HepG2 (cell line): ENCODE measurements at regions not wholly inside any gene's neighbourhood (a gene's known extent, or its start where the extent isn't known, plus 50 kb on each side); places are given as distances from the start of the nearest gene placed in this dataset.

Experiments
- AGO2 ChIP-seq: fragments of 200-400 bp; formaldehyde crosslinking; optimal IDR thresholded peaks from 2 replicates; pipeline ENCODE3; 2017; ENCODE audit warnings: mild to moderate bottlenecking, low read depth, low read length, moderate library complexity
- ARID5B ChIP-seq: IDR thresholded peaks from 2 replicates; pipeline ENCODE4 v1.4.0; 2020; ENCODE audit warnings: mild to moderate bottlenecking, missing genetic modification reagents
- CSRNP1 ChIP-seq: sonication (generic); formaldehyde crosslinking; IDR thresholded peaks from 2 replicates; pipeline ENCODE4 v1.8.1; 2023; ENCODE audit warnings: mild to moderate bottlenecking, missing genetic modification reagents
- HINFP ChIP-seq: sonication (generic); formaldehyde crosslinking; IDR thresholded peaks from 2 replicates; pipeline ENCODE4 v1.4.0; 2020; ENCODE audit warnings: low read depth, mild to moderate bottlenecking, missing genetic modification reagents
- SATB2 ChIP-seq: sonication (generic); formaldehyde crosslinking; IDR thresholded peaks from 2 replicates; pipeline ENCODE4 v1.5.0; 2020; ENCODE audit warnings: missing genetic modification reagents
- SOX6 ChIP-seq, 2 experiments: fragments of 450-650 bp in 1 of 2; sonication (generic) in 1 of 2; formaldehyde crosslinking in 1 of 2; IDR thresholded peaks; 2 replicates each; pipeline versions ENCODE4 v1.4.0 to v1.6.1; 2017 to 2020; ENCODE audit warnings: antibody characterized with exemption in 1 of 2, mild to moderate bottlenecking in 1 of 2, missing genetic modification reagents in 1 of 2
- SSRP1 ChIP-seq: IDR thresholded peaks from 2 replicates; pipeline ENCODE4 v1.6.1; 2016; ENCODE audit warnings: control low read depth
- ZBED4 ChIP-seq: sonication (generic); formaldehyde crosslinking; IDR thresholded peaks from 2 replicates; pipeline ENCODE4 v1.4.0; 2020; ENCODE audit warnings: missing genetic modification reagents, borderline replicate concordance
- ZBTB25 ChIP-seq: IDR thresholded peaks from 2 replicates; pipeline ENCODE4 v1.6.1; 2018; ENCODE audit warnings: missing genetic modification reagents
- ZFP41 ChIP-seq: sonication (generic); formaldehyde crosslinking; IDR thresholded peaks from 2 replicates; pipeline ENCODE4 v1.4.0; 2020; ENCODE audit warnings: mild to moderate bottlenecking, missing genetic modification reagents, borderline replicate concordance
- ZGPAT ChIP-seq: IDR thresholded peaks from 2 replicates; pipeline ENCODE4 v1.6.1; 2016; ENCODE audit warnings: mild to moderate bottlenecking
- ZNF350 ChIP-seq: sonication (generic); formaldehyde crosslinking; IDR thresholded peaks from 2 replicates; pipeline ENCODE4 v1.4.0; 2020; ENCODE audit warnings: mild to moderate bottlenecking, low read depth, missing genetic modification reagents, borderline replicate concordance
- ZNF510 ChIP-seq: sonication (generic); formaldehyde crosslinking; IDR thresholded peaks from 2 replicates; pipeline ENCODE4 v1.4.0; 2020; ENCODE audit warnings: low read depth, mild to moderate bottlenecking, missing genetic modification reagents
- ZNF740 ChIP-seq: sonication (generic); formaldehyde crosslinking; IDR thresholded peaks from 2 replicates; pipeline ENCODE4 v1.4.0; 2020; ENCODE audit warnings: missing genetic modification reagents
- ZNF768 ChIP-seq: sonication (generic); formaldehyde crosslinking; IDR thresholded peaks from 2 replicates; pipeline ENCODE4 v1.4.0; 2020; ENCODE audit warnings: missing genetic modification reagents

- TF ChIP-seq HINFP (CRISPR knock-in tag) (no peak), CSRNP1 (no peak), ZBTB25 (CRISPR knock-in tag) (no peak), ZNF768 (CRISPR knock-in tag) (no peak), ZBED4 (CRISPR knock-in tag) (no peak), ZGPAT (no peak), SOX6 (IDR thresholded peaks at IDR 0.05) (no peak), SOX6 (CRISPR knock-in tag; IDR thresholded peaks at IDR 0.05) (peak; percentile 63), SSRP1 (CRISPR knock-in tag) (no peak), SATB2 (CRISPR knock-in tag) (no peak), ZFP41 (no peak), ZNF740 (CRISPR knock-in tag) (no peak), ARID5B (CRISPR knock-in tag) (0 out of 2 replicates have a peak, but pooled peaks have one; percentile 19), ZNF510 (CRISPR knock-in tag) (no peak), ZNF350 (no peak), AGO2 (no peak)
These were observed 75.5 kb downstream of the TBX3 start (continued) for GRCh38 chr12:114608509-114608908.
